CD4-positive, alpha-beta T cell (primary cell): ENCODE measurements at regions not wholly inside any gene's neighbourhood (a gene's known extent, or its start where the extent isn't known, plus 50 kb on each side); places are given as distances from the start of the nearest gene placed in this dataset.

ENCODE experiments used
- ATAC-seq: fragments of 200-7000 bp; cut with Tn5 transposase; one replicate; pipeline ENCODE4 v1.10.0; 2022; ENCODE audit warnings: mild to moderate bottlenecking; ENCODE audit not compliant: poor library complexity
- CTCF ChIA-PET: fragments of 350-600 bp; sonication (Branson Sonifier 250); formaldehyde crosslinking; loops from one replicate; lab custom pipeline; 2021; ENCODE audit warnings: antibody characterized with exemption, inconsistent platforms; lab: Charles Lee
- POLR2A ChIA-PET: fragments of 350-600 bp; sonication (Branson Sonifier 250); formaldehyde crosslinking; loops from one replicate; lab custom pipeline; 2021; ENCODE audit warnings: antibody characterized with exemption, inconsistent platforms; lab: Charles Lee
- DNase-seq, 14 experiments: peaks; one replicate each; pipeline ENCODE4 v3.0.0-alpha.2; 2013 to 2020; ENCODE audit warnings: mixed read lengths in 2 of 14
- H3K27ac ChIP-seq, 2 donors: one replicate each; pipeline versions ENCODE4 v1.5.1 to v1.7.0; 2013; ENCODE audit warnings: low read length in 2 of 2, low read depth in 1 of 2, mild to moderate bottlenecking in 1 of 2
- H3K27me3 ChIP-seq, 2 experiments: 1 replicate in 1 of 2; 2 replicates in 1 of 2; pipeline versions ENCODE4 v1.6.1 to v1.7.0; 2013; ENCODE audit warnings: low read length in 2 of 2, control low read depth in 1 of 2, mild to moderate bottlenecking in 1 of 2, moderate library complexity in 1 of 2; ENCODE audit not compliant: insufficient read depth in 2 of 2, control insufficient read depth in 1 of 2
- H3K36me3 ChIP-seq: one replicate; pipeline ENCODE4 v1.6.1; 2013; ENCODE audit warnings: low read length, control low read depth; ENCODE audit not compliant: insufficient read depth
- H3K4me1 ChIP-seq: one replicate; pipeline ENCODE4 v1.6.1; 2013; ENCODE audit warnings: low read length, control low read depth; ENCODE audit not compliant: insufficient read depth
- H3K4me3 ChIP-seq: one replicate; pipeline ENCODE4 v1.5.1; 2013; ENCODE audit warnings: mild to moderate bottlenecking, low read length, moderate library complexity
- H3K9me3 ChIP-seq, 2 experiments: 1 replicate in 1 of 2; 2 replicates in 1 of 2; pipeline versions ENCODE4 v1.6.1 to v1.7.0; 2013; ENCODE audit warnings: low read length in 2 of 2, mild to moderate bottlenecking in 2 of 2, control low read depth in 1 of 2, moderate library complexity in 1 of 2; ENCODE audit not compliant: control insufficient read depth in 1 of 2, insufficient read depth in 1 of 2
- H3K27ac Mint-ChIP-seq: one replicate; pipeline ENCODE4 v1.8.0; 2020; ENCODE audit warnings: mixed read lengths
- H3K27me3 Mint-ChIP-seq: one replicate; pipeline ENCODE4 v1.8.0; 2021; ENCODE audit warnings: mixed read lengths
- H3K36me3 Mint-ChIP-seq: one replicate; pipeline ENCODE4 v1.8.0; 2021; ENCODE audit warnings: low read depth, mixed read lengths
- H3K4me1 Mint-ChIP-seq: one replicate; pipeline ENCODE4 v1.8.0; 2021; ENCODE audit warnings: low read depth, mixed read lengths
- H3K4me3 Mint-ChIP-seq: one replicate; pipeline ENCODE4 v1.8.0; 2020; ENCODE audit warnings: mild to moderate bottlenecking, mixed read lengths
- H3K9me3 Mint-ChIP-seq: one replicate; pipeline ENCODE4 v1.8.0; 2020; ENCODE audit warnings: mixed read lengths
- CTCF ChIP-seq: fragments of 200-600 bp; IDR thresholded peaks from one replicate; pipeline ENCODE4 v1.8.0; 2022; ENCODE audit warnings: antibody characterized with exemption, mild to moderate bottlenecking
- intact Hi-C, 2 experiments: fragments of 100-400 bp; cut with DNase I in 1 of 2; cut with micrococcal nuclease in 1 of 2; formaldehyde crosslinking; loops; one replicate each; pipeline versions ENCODE4 v1.15.1 to v1.9.0; 2023 to 2025; cut with DNase I, micrococcal nuclease

GRCh38 chr7:136293841-136294391 lies 316.8 kb upstream of the MTPN start:
- H3K27ac ChIP-seq = no peak overlapping the region
- H3K4me1 Mint-ChIP-seq = no peaks in the 10 kb centered on the region
- H3K27ac Mint-ChIP-seq = no peak overlapping the region
- ChIA-PET POLR2A (no interaction called here), CTCF (interaction anchor here (1.0 kb wide), 1 partner anchor 17 kb away, joined by 3 read pairs; no protein-coding TSS in a partner anchor)
- H3K4me3 Mint-ChIP-seq = no peak overlapping the region
- no peaks in the 10 kb centered on the region for H3K36me3 ChIP-seq
- DNase-seq (no peak), ATAC-seq (no peak)
- no peaks in the 10 kb centered on the region for H3K27me3 Mint-ChIP-seq
- peaks cover 8% of the 10 kb centered on the region for H3K9me3 Mint-ChIP-seq
- H3K27me3 ChIP-seq = no peaks in the 10 kb centered on the region
- TF ChIP-seq CTCF = no peak
- H3K36me3 Mint-ChIP-seq = no peaks in the 10 kb centered on the region
- peaks cover 0 to 6% of the 10 kb centered on the region in 2 experiments for H3K9me3 ChIP-seq
- intact Hi-C loops = no loop called here
- H3K4me1 ChIP-seq = no peaks in the 10 kb centered on the region
- no peak overlapping the region for H3K4me3 ChIP-seq

GRCh38 chr7:136293272-136293671 lies 316.1 kb upstream of the MTPN start:
- Histone ChIP-seq H3K27ac (no peak overlapping the region), H3K36me3 (no peaks in the 10 kb centered on the region), H3K4me3 (no peak overlapping the region), H3K27me3 (no peaks in the 10 kb centered on the region), H3K9me3 (peaks cover 0 to 6% of the 10 kb centered on the region in 2 experiments), H3K4me1 (no peaks in the 10 kb centered on the region)
- H3K27me3 Mint-ChIP-seq = no peaks in the 10 kb centered on the region
- ChIA-PET CTCF (interaction anchor here (1.0 kb wide), 1 partner anchor 16 kb away, joined by 3 read pairs; no protein-coding TSS in a partner anchor), POLR2A (no interaction called here)
- no peaks in the 10 kb centered on the region for H3K36me3 Mint-ChIP-seq
- DNase-seq = no peak
- peaks cover 8% of the 10 kb centered on the region for H3K9me3 Mint-ChIP-seq
- no peaks in the 10 kb centered on the region for H3K4me1 Mint-ChIP-seq
- no peak overlapping the region for H3K27ac Mint-ChIP-seq
- no peak for TF ChIP-seq CTCF
- no peak overlapping the region for H3K4me3 Mint-ChIP-seq
- no peak for ATAC-seq
- intact Hi-C loops = no loop called here

- TF ChIP-seq CTCF = no peak
- H3K9me3 ChIP-seq = peaks cover 0 to 6% of the 10 kb centered on the region in 2 experiments
- Mint-ChIP-seq H3K4me1 (no peaks in the 10 kb centered on the region), H3K36me3 (no peaks in the 10 kb centered on the region), H3K27me3 (no peaks in the 10 kb centered on the region), H3K27ac (no peak overlapping the region), H3K4me3 (no peak overlapping the region), H3K9me3 (peaks cover 5% of the 10 kb centered on the region)
- DNase-seq (no peak), ATAC-seq (no peak)
- no peaks in the 10 kb centered on the region for H3K27me3 ChIP-seq
- intact Hi-C loops = no loop called here
- ChIA-PET CTCF (no interaction called here), POLR2A (no interaction called here)
- no peak overlapping the region for H3K27ac ChIP-seq
- H3K36me3 ChIP-seq = no peaks in the 10 kb centered on the region
- no peak overlapping the region for H3K4me3 ChIP-seq
- no peaks in the 10 kb centered on the region for H3K4me1 ChIP-seq
Observed at GRCh38 chr7:136292365-136292764, 315.2 kb upstream of the MTPN start.
